NCI-H2081 (cell line): ENCODE measurements at regions not wholly inside any gene's neighbourhood (a gene's known extent, or its start where the extent isn't known, plus 50 kb on each side); places are given as distances from the start of the nearest gene placed in this dataset.

Experiments used
- DNase-seq, 2 experiments: peaks; one replicate each; lab custom pipeline; 2025; lab: John Stamatoyannopoulos, UW

DNA sequence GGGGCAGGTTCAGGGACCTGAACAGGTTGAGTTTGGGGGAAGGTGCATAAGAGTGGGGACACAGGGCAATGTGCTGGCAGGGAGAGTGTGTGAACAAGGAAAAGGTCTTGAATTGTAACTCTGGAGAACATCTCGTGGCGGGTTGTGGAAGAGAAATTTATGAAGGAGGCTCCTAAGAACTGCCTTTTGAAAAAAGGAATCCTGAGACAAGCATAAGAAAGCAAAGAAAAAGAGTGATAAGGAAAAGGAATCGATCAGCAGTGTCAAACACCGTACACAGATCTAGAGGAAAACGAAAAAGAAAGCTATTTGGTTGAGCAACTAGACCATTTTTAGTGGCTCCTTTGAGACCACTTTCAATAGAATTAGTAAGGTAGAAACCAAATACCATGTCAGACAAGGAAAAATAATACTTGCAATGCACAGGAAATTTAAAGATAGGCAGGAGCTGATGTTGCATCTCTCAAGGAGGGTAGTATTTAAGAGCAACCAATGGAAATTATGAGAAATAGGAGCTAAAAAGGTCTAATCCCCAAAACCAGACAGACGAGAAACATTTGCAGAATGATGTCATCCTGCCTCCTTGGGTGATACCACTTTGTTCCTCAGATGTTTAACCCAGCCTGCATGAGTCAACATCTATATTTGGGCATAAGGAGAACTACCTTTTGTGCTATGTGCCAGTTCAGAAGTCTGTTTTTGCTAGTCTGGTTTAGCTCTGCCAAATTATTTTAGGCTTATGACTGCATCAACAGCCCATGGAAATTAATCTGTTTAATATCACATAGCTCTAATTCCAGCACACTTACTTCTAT is 64.5 kb upstream of the STK38L start:
- peak in 1 of 2 experiments; percentile 7 for DNase-seq

DNA sequence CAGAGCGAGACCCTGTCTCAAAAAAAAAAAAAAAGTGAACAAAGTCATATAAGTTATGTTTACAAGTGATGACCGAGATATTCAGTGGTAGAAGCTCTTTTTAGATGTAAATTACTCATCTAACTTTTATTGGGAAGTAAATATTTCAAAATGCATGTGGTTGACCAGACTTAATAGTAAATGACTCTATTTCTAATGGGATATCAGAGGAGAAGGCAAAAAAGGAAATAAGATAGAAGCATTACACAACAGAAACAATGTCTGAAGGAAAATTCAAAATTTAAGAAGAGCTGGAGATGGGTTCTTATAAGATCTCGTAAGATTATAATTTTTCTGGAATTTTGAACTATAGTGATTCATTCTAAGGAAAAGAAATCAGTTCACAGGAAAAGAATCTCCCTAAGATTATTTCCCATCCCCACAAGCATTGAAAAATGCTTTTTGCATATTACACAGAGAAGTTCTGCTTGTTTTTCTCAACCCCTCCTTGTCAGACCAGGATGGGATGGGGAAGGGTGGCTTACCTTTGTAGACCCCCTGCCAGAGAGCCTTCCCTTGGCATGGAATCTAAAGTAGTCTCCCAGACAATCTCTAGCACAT is 63.1 kb upstream of the STK38L start:
- no peak for DNase-seq

DNA sequence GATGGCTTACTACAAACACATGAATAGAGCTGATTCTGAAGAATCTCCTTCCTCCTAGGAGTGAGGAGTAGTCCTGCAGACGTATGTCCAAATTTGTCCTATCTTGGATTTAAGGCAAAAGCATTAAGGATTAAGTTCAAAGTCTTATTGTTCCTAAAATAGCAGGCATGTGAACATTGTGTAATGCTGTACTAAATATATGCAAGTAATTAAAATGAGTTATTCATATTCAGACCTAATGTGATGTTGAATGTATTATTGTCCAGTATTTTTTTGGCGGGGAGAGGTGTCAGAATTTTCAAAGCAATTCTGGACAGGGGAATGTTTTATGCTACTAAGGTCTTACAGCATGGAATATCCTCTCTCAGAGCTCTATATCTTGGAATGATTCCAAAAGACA is 60.7 kb upstream of the STK38L start:
- DNase-seq: no peak

DNA sequence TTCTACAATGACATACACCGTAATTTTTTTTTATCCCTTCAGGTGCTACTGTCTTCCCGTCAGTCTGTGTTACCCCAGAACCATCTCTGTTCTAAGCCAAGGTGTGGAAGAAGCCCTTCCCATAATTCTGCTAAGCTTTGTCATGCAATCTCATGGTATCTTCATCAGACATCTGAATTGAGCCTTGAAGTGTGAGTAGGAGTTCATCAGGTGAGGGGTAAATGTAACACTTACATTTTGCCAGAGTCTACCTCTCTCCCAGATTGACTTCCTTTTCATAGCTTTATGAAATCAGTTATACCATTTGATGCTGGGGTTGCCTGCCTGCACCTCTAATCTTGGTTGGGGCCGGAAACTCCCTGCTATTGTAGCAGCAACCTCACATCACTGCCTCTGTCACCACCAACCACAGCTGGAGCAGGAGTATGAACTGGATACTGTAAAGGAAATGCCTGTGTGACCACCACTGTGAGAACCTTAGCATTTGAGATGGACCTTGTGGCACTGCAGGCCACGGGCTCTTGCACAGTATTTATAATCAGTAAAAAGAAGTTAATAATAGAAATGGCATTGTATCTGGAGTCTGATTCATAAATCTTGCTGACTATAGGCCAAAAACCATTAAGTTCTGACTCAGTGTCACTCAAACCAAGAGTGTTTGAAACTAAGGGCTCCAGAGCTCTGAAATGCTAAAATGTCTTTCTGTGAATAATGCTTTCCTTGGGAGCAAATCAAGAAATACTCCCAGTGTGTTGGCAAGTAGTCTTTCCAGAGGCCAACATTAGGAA is 58.7 kb upstream of the STK38L start:
- no peak for DNase-seq

DNA sequence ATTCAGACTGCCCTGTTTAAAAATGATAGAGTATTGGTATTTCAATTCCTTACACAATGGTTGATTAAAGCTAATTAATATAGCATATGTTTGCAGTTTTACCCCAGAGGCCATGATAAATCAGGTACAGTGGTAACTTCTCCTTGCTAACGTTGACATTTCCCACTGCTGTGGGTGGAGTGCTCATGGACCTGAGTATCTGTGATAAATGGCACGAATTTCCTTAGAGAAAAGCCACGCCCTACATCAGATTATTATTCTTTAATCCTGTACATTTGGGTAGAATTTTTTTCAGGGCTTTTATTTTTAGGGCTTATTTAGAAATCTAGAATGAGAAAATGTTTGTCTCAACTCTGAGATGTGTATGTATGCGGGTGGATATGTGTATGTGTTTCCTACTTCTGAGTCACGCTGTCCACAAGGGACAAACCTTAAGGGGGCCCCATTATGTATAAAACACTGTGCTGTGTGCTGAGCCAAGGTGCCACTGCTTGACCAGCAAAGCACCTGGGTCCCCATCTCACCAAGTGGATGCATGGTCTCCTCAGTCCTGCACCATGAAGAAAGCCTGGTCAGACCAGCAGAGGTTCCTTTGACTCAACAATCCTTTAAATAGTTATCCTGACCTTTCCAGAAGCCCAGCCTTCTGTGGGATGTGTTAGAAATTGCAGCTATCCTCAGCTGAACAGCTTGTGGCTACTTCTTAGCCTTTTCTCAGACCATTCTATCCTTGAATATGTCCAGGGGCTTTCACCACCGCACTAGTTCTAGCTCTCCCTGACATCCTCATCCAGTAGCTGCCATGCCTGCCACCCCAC is 57.9 kb upstream of the STK38L start:
- no peak for DNase-seq

DNA sequence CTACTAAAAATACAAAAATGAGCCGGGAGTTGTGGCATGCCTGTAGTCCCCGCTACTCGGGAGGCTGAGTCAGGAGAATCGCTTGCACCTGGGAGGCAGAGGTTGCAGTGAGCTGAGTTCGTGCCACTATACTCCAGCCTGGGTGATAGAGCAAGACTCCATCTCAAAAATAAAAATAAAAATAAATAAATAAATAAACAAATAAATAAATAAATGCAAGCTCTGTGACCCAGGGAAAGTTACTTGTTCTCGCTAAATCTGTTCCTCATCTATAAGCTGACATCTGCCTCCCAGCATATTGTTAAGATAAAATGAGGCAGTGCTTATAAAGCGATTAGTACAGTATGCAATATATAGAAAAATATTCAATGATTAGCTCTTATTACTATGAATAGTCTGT is 56.4 kb upstream of the STK38L start:
- no peak for DNase-seq

DNA sequence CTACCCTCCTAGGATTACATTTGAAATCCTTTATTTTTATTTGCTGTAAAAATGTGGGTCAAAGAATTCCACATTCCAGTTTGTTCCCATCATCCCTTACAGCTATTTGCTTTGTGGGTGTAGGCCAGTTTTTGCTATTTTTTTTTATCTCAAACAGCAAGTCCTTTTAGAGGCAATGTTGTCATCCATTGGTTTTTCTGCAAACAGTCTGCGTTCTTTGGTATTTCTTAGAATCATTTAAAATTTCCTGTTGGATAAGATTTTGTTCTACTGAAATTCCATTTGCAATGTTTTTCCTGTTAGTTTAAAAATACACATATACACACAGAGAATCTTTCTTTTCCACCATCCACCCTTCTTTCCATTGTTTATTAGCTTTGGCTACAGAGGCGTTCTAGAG is 53.3 kb upstream of the STK38L start:
- no peak for DNase-seq

DNA sequence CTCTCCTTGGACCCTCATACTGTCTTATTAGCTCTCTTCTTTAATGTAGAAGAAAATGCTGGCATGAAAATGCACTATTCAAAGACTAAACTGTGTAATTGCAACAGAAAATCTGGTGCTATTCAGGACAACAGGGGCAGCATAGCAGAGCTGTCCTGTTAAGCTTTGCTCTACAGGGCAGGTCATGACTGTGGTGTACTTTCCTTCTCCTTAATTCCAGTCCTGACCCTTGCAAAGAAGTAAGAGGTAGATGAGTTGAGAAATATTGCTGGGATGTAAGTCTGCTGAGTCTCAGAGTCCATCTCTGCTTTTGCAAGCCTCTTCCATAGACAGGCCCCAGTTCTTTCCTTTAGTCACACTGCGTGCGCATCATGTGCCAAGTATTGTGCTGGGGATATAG is 52.6 kb upstream of the STK38L start:
- no peak for DNase-seq

DNA sequence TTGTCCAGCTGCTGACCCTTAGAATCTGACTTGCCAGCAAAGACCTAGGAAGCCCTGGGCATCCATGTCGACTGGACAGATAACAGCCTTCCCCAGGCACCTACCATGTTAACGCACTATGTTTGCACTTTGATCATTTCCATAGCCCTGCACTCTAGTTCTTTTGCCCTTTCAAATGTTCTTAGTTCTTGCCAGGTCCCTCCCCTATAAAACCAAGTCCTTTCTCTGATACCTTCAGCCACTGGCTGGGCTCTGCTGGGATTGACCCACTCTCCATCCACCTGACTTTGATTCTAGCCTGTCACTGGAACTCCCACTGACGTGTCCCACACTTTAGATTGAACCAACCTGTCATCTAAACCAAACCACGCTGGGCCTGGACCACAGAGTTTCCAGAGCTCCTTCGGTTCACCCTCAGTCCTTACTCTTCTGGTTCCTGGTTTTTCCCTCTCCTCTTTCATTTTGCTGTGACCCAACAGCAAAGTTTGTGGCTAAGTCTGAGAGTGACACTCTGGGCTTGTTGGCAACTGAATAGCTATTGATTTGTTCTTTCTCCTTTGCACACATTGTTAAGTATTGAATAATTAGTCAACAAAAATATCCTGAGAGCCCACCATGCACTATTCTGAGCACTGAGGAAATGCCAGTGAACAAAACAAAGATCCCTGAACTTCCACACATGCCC is 51.8 kb upstream of the STK38L start:
- no peak for DNase-seq

DNA sequence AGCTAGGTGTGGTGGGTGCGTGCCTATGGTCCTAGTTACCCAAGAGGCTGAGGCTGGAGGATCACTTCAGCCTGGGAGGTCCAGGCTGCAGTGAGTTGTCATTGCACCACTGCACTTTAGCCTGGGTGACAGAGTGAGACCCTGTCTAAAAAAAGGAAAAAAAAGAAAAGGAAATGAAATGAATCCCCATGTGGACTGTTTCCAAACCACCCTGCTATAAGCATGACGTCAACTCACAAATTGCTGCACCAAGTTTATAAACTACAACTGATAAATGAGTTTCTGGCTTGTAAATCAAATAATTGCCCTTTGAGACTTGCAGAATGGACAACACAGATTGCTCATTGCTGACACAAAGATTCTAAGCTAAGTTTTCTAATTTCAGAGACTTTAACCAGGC is 51.0 kb upstream of the STK38L start:
- no peak for DNase-seq

DNA sequence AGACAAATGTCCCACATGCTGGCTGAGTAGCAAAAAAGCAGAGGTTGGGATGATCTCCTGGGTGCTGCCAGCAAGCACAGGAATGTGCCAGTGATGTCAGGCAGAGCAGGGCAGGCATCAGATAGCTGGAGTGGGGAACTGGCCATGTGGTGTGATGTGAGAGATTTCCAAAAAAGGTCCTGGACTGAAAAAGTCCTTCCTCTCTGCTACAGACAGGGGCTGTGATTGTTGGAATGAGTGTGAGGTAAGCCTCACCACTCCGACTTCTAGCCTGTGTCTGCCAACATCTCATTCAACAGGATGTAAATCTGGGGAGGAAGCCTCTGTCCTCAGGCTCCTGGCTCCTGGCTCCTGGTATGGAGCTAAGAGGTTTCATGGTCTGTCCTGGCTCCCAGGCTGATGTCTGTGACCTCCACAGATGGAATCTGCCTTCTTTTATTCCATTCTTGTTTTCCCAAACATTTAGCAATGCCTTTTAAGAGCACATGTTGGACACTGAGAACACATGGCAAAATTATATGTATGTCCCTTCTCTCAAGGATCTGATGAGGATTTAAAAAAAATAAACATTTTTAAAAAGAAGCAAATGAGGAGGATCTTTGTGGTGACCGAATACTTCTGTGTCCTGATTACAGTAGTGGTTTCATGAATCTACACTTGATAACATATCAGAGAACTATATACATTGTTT is 50.1 kb upstream of the STK38L start:
- no peak for DNase-seq
